ENCODE measurements at regions not wholly inside any gene's neighbourhood (a gene's known extent, or its start where the extent isn't known, plus 50 kb on each side); places are given as distances from the start of the nearest gene placed in this dataset.

GRCh38 chr16:86984991-86985647 lies 332.1 kb downstream of the C16orf95 start:
- Histone ChIP-seq H3K4me1 (peaks cover 0 to 11% (median 8%) of the 10 kb centered on the region in 4 donors), H3K27ac (peak overlapping the region; percentile 17 to 51), H3K4me3 (no peak overlapping the region), H3K27me3 (no peaks in the 10 kb centered on the region), H3K36me3 (no peaks in the 10 kb centered on the region), H3K9me3 (no peaks in the 10 kb centered on the region)
- peak in 1 of 2 donors; percentile 75 for DNase-seq
- intact Hi-C loops (cut with DNase I; ENCODE audit: low total_unique reads), result no loop called here
- TF ChIP-seq, protein P1, sequence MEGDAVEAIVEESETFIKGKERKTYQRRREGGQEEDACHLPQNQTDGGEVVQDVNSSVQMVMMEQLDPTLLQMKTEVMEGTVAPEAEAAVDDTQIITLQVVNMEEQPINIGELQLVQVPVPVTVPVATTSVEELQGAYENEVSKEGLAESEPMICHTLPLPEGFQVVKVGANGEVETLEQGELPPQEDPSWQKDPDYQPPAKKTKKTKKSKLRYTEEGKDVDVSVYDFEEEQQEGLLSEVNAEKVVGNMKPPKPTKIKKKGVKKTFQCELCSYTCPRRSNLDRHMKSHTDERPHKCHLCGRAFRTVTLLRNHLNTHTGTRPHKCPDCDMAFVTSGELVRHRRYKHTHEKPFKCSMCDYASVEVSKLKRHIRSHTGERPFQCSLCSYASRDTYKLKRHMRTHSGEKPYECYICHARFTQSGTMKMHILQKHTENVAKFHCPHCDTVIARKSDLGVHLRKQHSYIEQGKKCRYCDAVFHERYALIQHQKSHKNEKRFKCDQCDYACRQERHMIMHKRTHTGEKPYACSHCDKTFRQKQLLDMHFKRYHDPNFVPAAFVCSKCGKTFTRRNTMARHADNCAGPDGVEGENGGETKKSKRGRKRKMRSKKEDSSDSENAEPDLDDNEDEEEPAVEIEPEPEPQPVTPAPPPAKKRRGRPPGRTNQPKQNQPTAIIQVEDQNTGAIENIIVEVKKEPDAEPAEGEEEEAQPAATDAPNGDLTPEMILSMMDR (IDR thresholded peaks at IDR 0.05), result no peak

DNA sequence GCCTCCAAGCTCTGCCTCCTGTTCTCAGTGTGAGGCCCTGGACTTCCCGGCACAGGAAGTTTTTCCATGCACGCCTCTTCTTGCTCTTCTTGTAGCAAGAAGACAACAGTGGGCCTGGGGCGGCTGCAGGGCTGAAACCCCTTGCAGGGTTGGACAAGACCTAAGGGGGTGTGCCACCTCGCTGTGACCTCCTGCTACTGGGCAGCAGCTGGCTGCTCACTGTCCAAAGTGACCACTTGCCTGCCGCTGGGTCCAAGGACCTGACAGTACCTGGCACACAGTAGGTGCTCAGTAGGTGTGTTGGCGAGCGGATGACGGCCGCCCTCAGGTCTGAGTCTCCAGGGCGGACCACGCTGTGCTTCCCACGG lies 331.6 kb downstream of the C16orf95 start:
- no peak for DNase-seq

DNA sequence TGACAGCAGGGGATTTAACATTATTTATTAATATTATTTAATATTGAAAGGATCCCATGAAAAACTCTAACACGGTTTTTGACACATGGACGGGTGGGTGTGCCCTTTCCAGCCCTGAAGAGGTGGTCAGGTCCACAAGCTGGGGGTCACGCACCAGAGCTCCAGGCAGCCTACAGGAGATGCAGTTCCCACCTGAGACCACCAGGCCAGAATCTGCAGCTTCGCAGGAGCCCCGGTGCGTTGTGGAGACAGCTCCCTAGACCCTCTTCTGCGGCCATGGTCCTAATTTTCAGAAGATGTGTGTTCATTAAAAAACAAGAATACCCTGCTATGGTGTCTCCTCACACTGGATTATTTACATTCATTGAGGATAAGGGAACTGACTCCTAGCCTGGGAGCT lies 331.1 kb downstream of the C16orf95 start:
- Histone ChIP-seq H3K36me3 (no peaks in the 10 kb centered on the region), H3K4me3 (no peak overlapping the region), H3K27me3 (no peaks in the 10 kb centered on the region), H3K9me3 (no peaks in the 10 kb centered on the region), H3K27ac (no peak overlapping the region), H3K4me1 (peaks cover 0 to 11% (median 8%) of the 10 kb centered on the region in 4 donors)
- TF ChIP-seq, protein P1 (IDR thresholded peaks at IDR 0.05), result no peak
- intact Hi-C loops (cut with DNase I; ENCODE audit: low total_unique reads), result no loop called here
- DNase-seq, result no peak

More for the DNA sequence above, 331.6 kb downstream of the C16orf95 start:
- Histone ChIP-seq H3K36me3 (no peaks in the 10 kb centered on the region), H3K27ac (peak overlapping the region; percentile 11 to 51), H3K4me3 (no peak overlapping the region), H3K27me3 (no peaks in the 10 kb centered on the region), H3K4me1 (peaks cover 0 to 11% (median 8%) of the 10 kb centered on the region in 4 donors), H3K9me3 (no peaks in the 10 kb centered on the region)
- intact Hi-C loops (cut with DNase I; ENCODE audit: low total_unique reads), result no loop called here
- TF ChIP-seq, protein P1 (IDR thresholded peaks at IDR 0.05), result no peak

DNA sequence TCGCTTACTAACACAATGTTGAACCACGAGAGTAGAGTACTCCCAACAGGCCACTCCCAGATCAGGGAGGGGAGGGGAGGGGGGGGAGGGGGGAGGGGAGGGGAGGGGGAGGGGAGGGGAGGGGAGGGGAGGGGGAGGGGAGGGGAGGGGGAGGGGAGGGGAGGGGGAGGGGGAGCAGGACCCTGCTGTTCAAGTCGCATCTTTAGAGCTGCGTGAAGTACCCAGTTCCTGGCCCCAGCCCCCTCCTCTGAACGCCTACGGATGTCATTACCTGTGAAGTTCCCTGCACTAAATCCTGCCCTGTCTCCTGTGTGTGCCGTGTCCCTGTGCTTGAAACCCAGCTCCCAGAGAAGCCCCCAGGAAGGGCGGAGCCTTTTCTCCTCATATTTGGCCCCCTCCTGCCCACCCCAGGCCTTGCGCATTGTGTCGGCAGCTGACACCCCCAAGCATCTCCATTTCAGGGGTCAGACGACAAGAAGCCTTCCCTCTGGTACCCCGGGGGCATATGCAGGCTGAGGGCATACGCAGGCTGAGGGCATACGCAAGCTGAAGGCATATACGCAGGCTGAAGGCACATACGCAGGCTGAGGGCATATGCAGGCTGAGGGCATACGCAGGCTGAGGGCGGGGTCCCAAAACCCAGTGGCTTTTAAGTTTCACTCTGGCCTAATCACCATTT lies 330.2 kb downstream of the C16orf95 start:
- Histone ChIP-seq H3K27me3 (no peaks in the 10 kb centered on the region), H3K36me3 (no peaks in the 10 kb centered on the region), H3K4me1 (peaks cover 0 to 11% (median 8%) of the 10 kb centered on the region in 4 donors), H3K4me3 (no peak overlapping the region), H3K9me3 (no peaks in the 10 kb centered on the region), H3K27ac (no peak overlapping the region)
- peak in 1 of 2 donors; percentile 51 for DNase-seq
- intact Hi-C loops (cut with DNase I; ENCODE audit: low total_unique reads), result no loop called here
- TF ChIP-seq, protein P1 (IDR thresholded peaks at IDR 0.05), result no peak

DNA sequence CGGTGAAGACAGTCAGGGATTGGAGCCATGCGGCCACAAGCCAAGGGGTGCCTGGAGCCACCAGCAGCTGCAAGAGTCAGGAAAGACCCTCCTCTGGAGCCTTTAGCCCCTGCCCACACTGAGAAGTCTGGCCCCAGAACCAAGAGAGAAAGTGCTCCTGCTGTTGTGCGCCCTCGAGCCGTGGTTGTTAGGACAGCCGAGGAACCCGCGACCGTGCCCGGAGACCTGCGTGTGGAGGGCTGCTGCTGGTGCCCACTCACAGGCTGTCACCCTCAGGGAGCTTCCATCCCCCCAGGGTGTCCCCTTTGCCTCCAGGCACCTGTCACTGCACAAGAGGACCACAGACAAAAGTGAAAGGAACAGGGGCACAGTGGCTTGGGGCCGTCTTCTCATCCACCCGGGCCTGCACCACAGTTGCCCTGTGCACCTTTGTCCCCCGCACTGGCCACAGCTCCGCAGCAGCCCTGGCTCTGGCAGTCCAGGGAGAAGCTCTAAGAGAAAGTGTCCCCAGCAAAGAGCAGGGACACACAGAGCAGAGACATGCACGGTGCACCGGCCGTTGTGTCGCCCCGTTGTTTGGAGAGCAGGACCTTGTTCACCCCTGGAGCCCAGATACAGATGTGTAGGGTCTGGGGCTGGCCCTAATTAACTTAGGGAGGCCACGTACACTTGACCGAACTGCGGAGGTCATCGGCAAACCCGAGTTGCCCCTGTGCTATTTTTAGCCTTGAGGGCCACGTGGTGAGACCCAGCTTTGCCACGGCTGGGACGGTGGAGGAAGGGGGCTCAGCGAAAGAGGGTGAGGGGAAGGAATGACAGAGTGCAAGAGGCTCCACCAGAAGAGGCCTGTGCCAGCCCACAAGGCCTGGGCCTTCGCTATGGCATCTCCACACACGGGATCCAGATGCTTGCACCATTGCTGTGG lies 329.2 kb downstream of the C16orf95 start:
- intact Hi-C loops (cut with DNase I; ENCODE audit: low total_unique reads), result no loop called here
- Histone ChIP-seq H3K27me3 (no peaks in the 10 kb centered on the region), H3K4me3 (no peak overlapping the region), H3K9me3 (no peaks in the 10 kb centered on the region), H3K27ac (no peak overlapping the region), H3K36me3 (no peaks in the 10 kb centered on the region), H3K4me1 (peaks cover 0 to 11% (median 8%) of the 10 kb centered on the region in 4 donors)
- TF ChIP-seq, protein P1 (IDR thresholded peaks at IDR 0.05), result no peak
- peak in 1 of 2 donors; percentile 59 for DNase-seq
